Right cardiac atrium (tissue), 5 donors: ENCODE measurements at regions not wholly inside any gene's neighbourhood (a gene's known extent, or its start where the extent isn't known, plus 50 kb on each side); places are given as distances from the start of the nearest gene placed in this dataset.
A peak's percentile ranks its signal among the peaks of the same experiment; 100 is the strongest.

Experiments
- ATAC-seq, 2 donors: fragments of 200-7000 bp; cut with Tn5 transposase; one replicate each; pipeline versions ENCODE4 v1.8.0 to v1.9.1; 2020; ENCODE audit warnings: moderate library complexity in 2 of 2, mild to moderate bottlenecking in 1 of 2
- DNase-seq, 3 donors: peaks; one replicate each; pipeline ENCODE4 v3.0.0-alpha.2; 2020
- H3K27ac ChIP-seq: one replicate; pipeline ENCODE4 v1.5.1; 2013; ENCODE audit warnings: mild to moderate bottlenecking, low read length, control low read depth, moderate library complexity
- H3K27me3 ChIP-seq: one replicate; pipeline ENCODE4 v1.6.1; 2013; ENCODE audit not compliant: control insufficient read depth, insufficient read depth
- H3K4me1 ChIP-seq: one replicate; pipeline ENCODE4 v1.6.1; 2013; ENCODE audit warnings: low read length; ENCODE audit not compliant: control insufficient read depth, insufficient read depth
- H3K4me3 ChIP-seq: one replicate; pipeline ENCODE4 v1.5.1; 2013; ENCODE audit warnings: low read length, control low read depth
- H3K9me3 ChIP-seq: one replicate; pipeline ENCODE4 v1.6.1; 2013; ENCODE audit warnings: low read length; ENCODE audit not compliant: control insufficient read depth
- WGBS: extraction: QIAGEN DNeasy Blood & Tissue Kit; methylation state at CpG from one replicate; pipeline ENCODE4 v1.1.7; 2013; 5-methylcytosine and 5-hydroxymethylcytosine counted together
- intact Hi-C, 4 donors: fragments of 100-400 bp; cut with DNase I; formaldehyde crosslinking; loops; one replicate each; pipeline versions ENCODE4 v1.11.0 to v1.14.0; 2022 to 2023
- donor health status: healthy with polysubstance abuse.
- donor health status: DM: no; HTN: yes; CAD: no.
- donor health status: DM: no; HTN: no; CAD: no.
- donor health status: DM: no; HTN: yes; CAD: no; lungs with severe emphysema.
- donor health status: DM: yes; HTN: yes; CAD: no.

GRCh38 chr14:25120261-25120660 lies 70.3 kb upstream of the STXBP6 start:
- no peak overlapping the region for H3K27ac ChIP-seq
- no peaks in the 10 kb centered on the region for H3K27me3 ChIP-seq
- WGBS: 59% methylated on average over 3 of the region's 3 CpGs
- ATAC-seq (peak in 1 of 2 donors; percentile 26), DNase-seq (no peak)
- intact Hi-C loops: no loop called here
- no peak overlapping the region for H3K4me3 ChIP-seq
- H3K9me3 ChIP-seq: no peaks in the 10 kb centered on the region
- peaks cover 6% of the 10 kb centered on the region for H3K4me1 ChIP-seq

DNA sequence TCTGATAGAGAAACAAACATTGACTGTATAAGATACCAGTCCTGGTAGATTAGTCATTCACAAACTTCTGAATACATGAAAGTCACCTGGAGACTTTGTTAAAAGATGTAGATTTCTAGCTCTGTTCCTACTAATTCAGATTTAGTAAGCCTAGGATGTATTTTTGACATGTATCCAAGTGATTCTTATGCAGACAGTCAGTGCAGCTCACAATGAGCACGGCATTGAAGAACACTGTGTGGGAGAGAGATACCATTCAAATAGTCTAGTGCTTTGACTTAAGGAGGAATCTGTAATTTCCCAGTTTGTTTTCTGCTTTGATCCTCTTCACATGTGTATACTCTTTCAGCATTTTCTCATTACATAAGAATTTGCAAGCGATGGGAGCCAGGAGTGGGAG lies 68.7 kb upstream of the STXBP6 start:
- ATAC-seq: no peak
- Histone ChIP-seq H3K4me3 (no peak overlapping the region), H3K4me1 (peaks cover 6% of the 10 kb centered on the region), H3K9me3 (no peaks in the 10 kb centered on the region), H3K27ac (no peak overlapping the region), H3K27me3 (no peaks in the 10 kb centered on the region)
- intact Hi-C loops: loop anchor here in 1 of 4 donors (10.0 kb wide), 1 partner anchor 74 kb away; no protein-coding TSS in a partner anchor
- WGBS: 58% methylated on average over 2 of the region's 2 CpGs
- no peak for DNase-seq

- WGBS: 85% methylated on average over 1 of the region's 1 CpG
- Histone ChIP-seq H3K9me3 (no peaks in the 10 kb centered on the region), H3K27ac (no peak overlapping the region), H3K4me3 (no peak overlapping the region), H3K4me1 (peaks cover 6% of the 10 kb centered on the region), H3K27me3 (no peaks in the 10 kb centered on the region)
- intact Hi-C loops: loop anchor here in 1 of 4 donors (10.0 kb wide), 1 partner anchor 73 kb away; no protein-coding TSS in a partner anchor
- ATAC-seq (no peak), DNase-seq (no peak)
Measured at GRCh38 chr14:25117342-25117741, 67.4 kb upstream of the STXBP6 start.

GRCh38 chr14:25116607-25117006 lies 66.7 kb upstream of the STXBP6 start:
- Histone ChIP-seq H3K27ac (no peak overlapping the region), H3K27me3 (no peaks in the 10 kb centered on the region), H3K4me3 (no peak overlapping the region), H3K4me1 (peaks cover 3% of the 10 kb centered on the region), H3K9me3 (no peaks in the 10 kb centered on the region)
- ATAC-seq (no peak), DNase-seq (no peak)
- intact Hi-C loops: loop anchor here in 1 of 4 donors (10.0 kb wide), 1 partner anchor 72 kb away; no protein-coding TSS in a partner anchor

DNA sequence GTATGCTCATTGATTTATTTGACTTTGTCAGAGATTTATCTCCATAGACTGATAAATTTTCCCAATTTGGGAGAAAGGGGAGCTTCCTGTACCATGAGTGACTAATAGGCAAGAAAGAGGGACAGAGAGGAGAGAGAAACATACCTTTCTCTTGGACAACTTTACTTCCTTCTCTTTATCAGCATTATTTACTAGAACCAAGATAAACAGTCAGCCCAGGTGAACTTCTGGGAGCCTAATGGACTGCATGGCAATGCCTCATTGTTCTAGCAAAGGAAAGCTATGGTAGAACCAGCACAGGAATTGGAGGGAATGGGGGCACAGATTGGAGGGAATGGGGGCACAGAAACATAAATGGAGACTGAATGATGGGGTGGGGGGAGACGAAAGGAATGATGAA lies 63.4 kb upstream of the STXBP6 start:
- no peak for DNase-seq
- intact Hi-C loops: loop anchor here in 2 of 4 donors (5.0 to 10.0 kb wide), 2 partner anchors 66 to 69 kb away; no protein-coding TSS in a partner anchor
- Histone ChIP-seq H3K27me3 (no peaks in the 10 kb centered on the region), H3K27ac (no peak overlapping the region), H3K4me1 (peaks cover 6% of the 10 kb centered on the region), H3K9me3 (no peaks in the 10 kb centered on the region), H3K4me3 (no peak overlapping the region)
- WGBS: 86% methylated on average over 1 of the region's 1 CpG
- ATAC-seq: no peak

DNA sequence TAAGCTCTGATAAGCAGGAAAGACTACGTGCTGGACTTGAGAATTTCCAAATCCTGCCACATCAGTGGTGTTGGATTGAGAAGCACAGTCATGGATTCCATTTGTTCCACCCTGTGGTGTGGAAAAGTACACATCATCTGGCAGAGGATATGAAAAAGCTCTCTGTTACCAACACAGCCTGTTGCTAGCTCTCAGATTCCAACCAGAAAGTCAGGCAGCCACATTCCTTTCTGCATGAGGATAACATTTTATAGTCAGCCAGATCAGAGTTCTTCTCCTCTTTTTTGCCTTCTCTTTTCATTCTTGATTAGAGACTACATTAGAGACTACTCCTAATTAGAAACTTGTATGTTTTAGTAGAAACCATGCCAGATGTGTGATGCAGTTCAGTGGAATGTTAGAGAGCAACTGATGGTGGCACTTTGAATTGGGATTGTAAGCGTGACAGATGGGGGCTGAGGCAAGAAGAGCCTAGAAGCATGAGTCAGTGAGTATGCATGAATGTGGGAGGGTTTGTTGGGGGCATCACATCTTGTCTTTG lies 61.2 kb upstream of the STXBP6 start:
- ATAC-seq (peak; percentile 98 to 99), DNase-seq (peak in 1 of 3 donors; percentile 24)
- 20% methylated on average over 2 of the region's 2 CpGs for WGBS
- intact Hi-C loops: loop anchor here in 2 of 4 donors (5.0 to 10.0 kb wide), 2 partner anchors 64 to 66 kb away; no protein-coding TSS in a partner anchor
- Histone ChIP-seq H3K9me3 (no peaks in the 10 kb centered on the region), H3K4me3 (peak overlapping the region; percentile 42), H3K27ac (peak overlapping the region; percentile 85), H3K4me1 (peaks cover 6% of the 10 kb centered on the region), H3K27me3 (no peaks in the 10 kb centered on the region)

GRCh38 chr14:25110106-25110505 lies 60.2 kb upstream of the STXBP6 start:
- DNase-seq (no peak), ATAC-seq (no peak)
- H3K4me1 ChIP-seq: peaks cover 6% of the 10 kb centered on the region
- 32% methylated on average over 2 of the region's 2 CpGs for WGBS
- H3K27ac ChIP-seq: peak overlapping the region; percentile 92
- H3K9me3 ChIP-seq: no peaks in the 10 kb centered on the region
- H3K4me3 ChIP-seq: no peak overlapping the region
- intact Hi-C loops: loop anchor here in 2 of 4 donors (5.0 to 10.0 kb wide), 2 partner anchors 63 to 65 kb away; no protein-coding TSS in a partner anchor
- H3K27me3 ChIP-seq: no peaks in the 10 kb centered on the region

- peak overlapping the region; percentile 75 for H3K27ac ChIP-seq
Measured at GRCh38 chr14:25108959-25109358, 59.0 kb upstream of the STXBP6 start.

GRCh38 chr14:25108291-25108690 lies 58.3 kb upstream of the STXBP6 start:
- Histone ChIP-seq H3K27me3 (no peaks in the 10 kb centered on the region), H3K4me1 (peaks cover 6% of the 10 kb centered on the region), H3K4me3 (no peak overlapping the region), H3K9me3 (no peaks in the 10 kb centered on the region), H3K27ac (no peak overlapping the region)
- ATAC-seq (no peak), DNase-seq (no peak)
- intact Hi-C loops: no loop called here
- 83% methylated on average over 2 of the region's 2 CpGs for WGBS

More at GRCh38 chr14:25108959-25109358, 59.0 kb upstream of the STXBP6 start:
- Histone ChIP-seq H3K4me3 (no peak overlapping the region), H3K9me3 (no peaks in the 10 kb centered on the region), H3K4me1 (peaks cover 6% of the 10 kb centered on the region), H3K27me3 (no peaks in the 10 kb centered on the region)
- 22% methylated on average over 2 of the region's 2 CpGs for WGBS
- ATAC-seq (peak; percentile 29 to 36), DNase-seq (no peak)
- intact Hi-C loops: no loop called here

- intact Hi-C loops: no loop called here
- H3K4me1 ChIP-seq: peaks cover 5% of the 10 kb centered on the region
- no peak overlapping the region for H3K4me3 ChIP-seq
- no peaks in the 10 kb centered on the region for H3K27me3 ChIP-seq
- DNase-seq (no peak), ATAC-seq (no peak)
- no peak overlapping the region for H3K27ac ChIP-seq
- no peaks in the 10 kb centered on the region for H3K9me3 ChIP-seq
- WGBS: 82% methylated on average over 2 of the region's 2 CpGs
Measured at GRCh38 chr14:25103820-25104219, 53.9 kb upstream of the STXBP6 start.

GRCh38 chr14:25103271-25103670 lies 53.3 kb upstream of the STXBP6 start:
- no peak overlapping the region for H3K27ac ChIP-seq
- peaks cover 1% of the 10 kb centered on the region for H3K4me1 ChIP-seq
- no peak for ATAC-seq
- DNase-seq: no peak
- H3K9me3 ChIP-seq: no peaks in the 10 kb centered on the region
- WGBS: 83% methylated on average over 4 of the region's 4 CpGs
- no peak overlapping the region for H3K4me3 ChIP-seq
- intact Hi-C loops: no loop called here
- H3K27me3 ChIP-seq: no peaks in the 10 kb centered on the region
